H1 (cell line): ENCODE measurements at regions not wholly inside any gene's neighbourhood (a gene's known extent, or its start where the extent isn't known, plus 50 kb on each side); places are given as distances from the start of the nearest gene placed in this dataset.

ENCODE experiments used
- CTCF ChIA-PET: fragments of 300-600 bp; sonication (Branson Sonifier 250); formaldehyde crosslinking; loops from one replicate; lab custom pipeline; 2021; ENCODE audit not compliant: partially characterized antibody; lab: Charles Lee
- POLR2A ChIA-PET: fragments of 300-600 bp; sonication (Branson Sonifier 250); formaldehyde crosslinking; loops from one replicate; lab custom pipeline; 2021; ENCODE audit warnings: inconsistent platforms; ENCODE audit not compliant: partially characterized antibody; lab: Charles Lee
- DNase-seq, 2 experiments: peaks; one replicate each; pipeline versions ENCODE4 v3.0.0 to v3.0.0-alpha.2; 2010 to 2022; ENCODE audit warnings: low spot score in 2 of 2, low read depth in 1 of 2, mixed read lengths in 1 of 2
- FAIRE-seq: peaks from 2 replicates; lab custom pipeline; 2011; peaks lifted over from hg19 to GRCh38; lab: Jason Lieb, UNC
- H2AFZ ChIP-seq: 2 replicates; pipeline ENCODE4 v1.8.1; 2012; ENCODE audit warnings: low read length, inconsistent platforms
- H2AK5ac ChIP-seq: 2 replicates; pipeline ENCODE4 v1.6.1; 2013; ENCODE audit warnings: low read depth, low read length
- H2BK120ac ChIP-seq: replicated peaks from 2 replicates; pipeline ENCODE3; 2013; ENCODE audit warnings: low read depth, low read length, inconsistent platforms
- H2BK12ac ChIP-seq: 2 replicates; pipeline ENCODE4 v1.6.1; 2013; ENCODE audit warnings: low read depth, low read length
- H2BK15ac ChIP-seq: 2 replicates; pipeline ENCODE4 v1.6.1; 2013; ENCODE audit warnings: low read length
- H2BK20ac ChIP-seq: 2 replicates; pipeline ENCODE4 v1.6.1; 2013; ENCODE audit warnings: low read length
- H2BK5ac ChIP-seq: 2 replicates; pipeline ENCODE4 v1.6.1; 2013; ENCODE audit warnings: low read depth, low read length
- H3K14ac ChIP-seq: 2 replicates; pipeline ENCODE4 v1.6.1; 2013; ENCODE audit warnings: inconsistent platforms; ENCODE audit not compliant: insufficient read length
- H3K18ac ChIP-seq: 2 replicates; pipeline ENCODE4 v1.6.1; 2013; ENCODE audit warnings: low read length; ENCODE audit errors: extremely low read depth
- H3K23ac ChIP-seq: 2 replicates; pipeline ENCODE4 v1.6.1; 2013; ENCODE audit warnings: inconsistent platforms; ENCODE audit not compliant: insufficient read length
- H3K23me2 ChIP-seq: 2 replicates; pipeline ENCODE4 v1.6.1; 2013; ENCODE audit warnings: low read depth, low read length
- H3K27ac ChIP-seq: 2 replicates; pipeline ENCODE4 v1.6.1; 2011; ENCODE audit warnings: low read depth, low read length, inconsistent platforms
- H3K27me3 ChIP-seq, 4 experiments: replicated peaks in 1 of 4; 1 replicate in 1 of 4; 2 replicates in 3 of 4; pipeline versions ENCODE4 v1.6.1 to v1.8.1; 2011 to 2013; ENCODE audit warnings: low read length in 3 of 4, mild to moderate bottlenecking in 3 of 4, inconsistent platforms in 2 of 4, mixed read lengths in 2 of 4, moderate library complexity in 1 of 4; ENCODE audit not compliant: control insufficient read depth in 3 of 4, insufficient read depth in 3 of 4; ENCODE audit errors: extremely low read depth in 1 of 4
- H3K36me3 ChIP-seq, 4 experiments: 2 replicates each; pipeline versions ENCODE4 v1.6.1 to v1.8.1; 2011 to 2013; ENCODE audit warnings: mild to moderate bottlenecking in 4 of 4, low read length in 3 of 4, moderate library complexity in 2 of 4, control low read depth in 1 of 4, inconsistent platforms in 1 of 4; ENCODE audit not compliant: insufficient read depth in 4 of 4, control insufficient read depth in 2 of 4
- H3K4ac ChIP-seq: replicated peaks from 2 replicates; pipeline ENCODE3; 2013; ENCODE audit warnings: low read length, low read depth, mixed read lengths, inconsistent platforms; ENCODE audit not compliant: insufficient read length
- H3K4me1 ChIP-seq, 4 experiments: replicated peaks in 1 of 4; 1 replicate in 1 of 4; 2 replicates in 3 of 4; pipeline versions ENCODE4 v1.6.1 to v1.8.1; 2011 to 2013; ENCODE audit warnings: low read length in 3 of 4, inconsistent platforms in 2 of 4, mixed read lengths in 1 of 4; ENCODE audit not compliant: insufficient read depth in 4 of 4, control insufficient read depth in 3 of 4
- H3K4me2 ChIP-seq, 2 experiments: 2 replicates each; pipeline versions ENCODE4 v1.6.1 to v1.8.1; 2011 to 2013; ENCODE audit warnings: low read depth in 2 of 2, low read length in 2 of 2, control low read depth in 1 of 2, inconsistent platforms in 1 of 2, mild to moderate bottlenecking in 1 of 2; ENCODE audit not compliant: insufficient read depth in 1 of 2
- H3K4me3 ChIP-seq, 4 experiments: fragments of 200-600, 300-600 bp in 1 of 4; sonication (generic), shearing (Covaris generic), sonication (Bioruptor Twin) in 1 of 4; 2 replicates each; pipeline versions ENCODE4 v1.5.1 to v1.8.1; 2011 to 2016; ENCODE audit warnings: low read length in 4 of 4, low read depth in 3 of 4, control low read depth in 2 of 4, inconsistent platforms in 2 of 4, mild to moderate bottlenecking in 2 of 4, mixed read lengths in 1 of 4, moderate library complexity in 1 of 4; ENCODE audit not compliant: insufficient read depth in 2 of 4; ENCODE audit errors: extremely low read depth in 1 of 4
- H3K56ac ChIP-seq: replicated peaks from 2 replicates; pipeline ENCODE3; 2013; ENCODE audit warnings: low read depth, mild to moderate bottlenecking, mixed read lengths, low read length, inconsistent platforms; ENCODE audit not compliant: insufficient read length
- H3K79me1 ChIP-seq: 2 replicates; pipeline ENCODE4 v1.6.1; 2013; ENCODE audit warnings: low read depth, low read length, control low read depth
- H3K79me2 ChIP-seq, 2 experiments: 2 replicates each; pipeline versions ENCODE4 v1.6.1 to v1.8.1; 2012 to 2013; ENCODE audit warnings: low read length in 2 of 2, mild to moderate bottlenecking in 2 of 2, inconsistent platforms in 1 of 2; ENCODE audit not compliant: insufficient read depth in 2 of 2, control insufficient read depth in 1 of 2
- H3K9ac ChIP-seq, 4 experiments: replicated peaks in 1 of 4; 1 replicate in 1 of 4; 2 replicates in 3 of 4; pipeline versions ENCODE4 v1.6.1 to v1.8.1; 2011 to 2013; ENCODE audit warnings: low read depth in 3 of 4, low read length in 3 of 4, control low read depth in 2 of 4, mild to moderate bottlenecking in 2 of 4, moderate library complexity in 2 of 4, inconsistent platforms in 1 of 4; ENCODE audit errors: extremely low read depth in 1 of 4
- H3K9me3 ChIP-seq, 2 experiments: 2 replicates each; pipeline versions ENCODE4 v1.6.1 to v1.8.1; 2012 to 2013; ENCODE audit warnings: mild to moderate bottlenecking in 2 of 2, moderate library complexity in 2 of 2, control low read depth in 1 of 2, inconsistent platforms in 1 of 2, low read depth in 1 of 2, low read length in 1 of 2, mixed read lengths in 1 of 2; ENCODE audit not compliant: insufficient read depth in 2 of 2
- H4K20me1 ChIP-seq, 2 experiments: replicated peaks in 1 of 2; 2 replicates each; pipeline versions ENCODE3 to v1.8.1; 2011 to 2013; ENCODE audit warnings: inconsistent platforms in 2 of 2, low read length in 2 of 2, mild to moderate bottlenecking in 1 of 2; ENCODE audit not compliant: insufficient read depth in 2 of 2, control insufficient read depth in 1 of 2
- H4K5ac ChIP-seq: 2 replicates; pipeline ENCODE4 v1.6.1; 2013; ENCODE audit warnings: low read length, low read depth, mixed read lengths, inconsistent platforms; ENCODE audit not compliant: insufficient read length
- H4K8ac ChIP-seq: 2 replicates; pipeline ENCODE4 v1.8.0; 2013; ENCODE audit warnings: mild to moderate bottlenecking, moderate library complexity, low read length, inconsistent platforms; ENCODE audit not compliant: insufficient read depth; ENCODE audit errors: extremely low read depth
- H4K91ac ChIP-seq: replicated peaks from 2 replicates; pipeline ENCODE3; 2013; ENCODE audit warnings: low read length, mixed read lengths, inconsistent platforms; ENCODE audit not compliant: insufficient read length
- CHD7 ChIP-seq: fragments of 300-600 bp; sonication (generic); IDR thresholded peaks from 2 replicates; pipeline ENCODE4 v1.7.1; 2012; ENCODE audit warnings: low read length, moderate library complexity, mild to moderate bottlenecking, inconsistent platforms; ENCODE audit not compliant: insufficient replicate concordance
- WGBS, 2 experiments: shearing (Covaris generic) in 1 of 2; methylation state at CpG; one replicate each; pipeline versions ENCODE4 v1.1.6 to v1.1.7; 2013 to 2015; ENCODE audit warnings: low lambda C conversion rate in 2 of 2, mixed read lengths in 2 of 2, inconsistent platforms in 1 of 2, low coverage in 1 of 2, missing lambda C conversion rate in 1 of 2; ENCODE audit not compliant: insufficient replicate concordance in 2 of 2, insufficient coverage in 1 of 2, insufficient read length in 1 of 2; ENCODE audit errors: extremely low coverage in 1 of 2, missing lambda C conversion rate in 1 of 2; 5-methylcytosine and 5-hydroxymethylcytosine counted together

GRCh38 chr22:49080631-49081030 is 747.0 kb downstream of the BRD1 start:
- no peak overlapping the region for H2AFZ ChIP-seq
- FAIRE-seq, result no peak
- TF ChIP-seq CHD7, result no peak

More at GRCh38 chr22:49080631-49081030, 747.0 kb downstream of the BRD1 start:
- no peak overlapping the region for H2BK12ac ChIP-seq
- no peak for DNase-seq
- no peak overlapping the region for H3K23ac ChIP-seq
- POLR2A ChIA-PET, result no interaction called here
- H4K20me1 ChIP-seq, result no peaks in the 10 kb centered on the region
- H3K56ac ChIP-seq, result no peak overlapping the region
- H4K5ac ChIP-seq, result no peak overlapping the region
- H2BK5ac ChIP-seq, result no peak overlapping the region
- no peak overlapping the region for H2AK5ac ChIP-seq
- no peak overlapping the region for H3K9ac ChIP-seq
- H3K4me2 ChIP-seq, result no peak overlapping the region
- H4K91ac ChIP-seq, result no peak overlapping the region
- no peaks in the 10 kb centered on the region for H3K9me3 ChIP-seq
- no peak overlapping the region for H3K18ac ChIP-seq
- CTCF ChIA-PET, result no interaction called here
- no peak overlapping the region for H3K4me3 ChIP-seq
- H3K36me3 ChIP-seq, result no peaks in the 10 kb centered on the region
- H3K14ac ChIP-seq, result no peak overlapping the region
- no peak overlapping the region for H4K8ac ChIP-seq
- H2BK120ac ChIP-seq, result no peak overlapping the region
- no peaks in the 10 kb centered on the region for H3K4me1 ChIP-seq
- H2BK20ac ChIP-seq, result no peak overlapping the region
- no peak overlapping the region for H3K4ac ChIP-seq
- no peaks in the 10 kb centered on the region for H3K27me3 ChIP-seq
- H3K79me1 ChIP-seq, result no peaks in the 10 kb centered on the region
- H3K79me2 ChIP-seq, result no peaks in the 10 kb centered on the region
- no peak overlapping the region for H3K27ac ChIP-seq
- H2BK15ac ChIP-seq, result no peak overlapping the region
- 79% methylated on average over 14 of the region's 14 CpGs; no CpG with 5 or more reads in 1 of the 2 experiments for WGBS, 2 experiments
- peaks cover 2% of the 10 kb centered on the region; the same call in 1 of the 2 replicates for H3K23me2 ChIP-seq
